ENCODE measurements at regions not wholly inside any gene's neighbourhood (a gene's known extent, or its start where the extent isn't known, plus 50 kb on each side); places are given as distances from the start of the nearest gene placed in this dataset.

DNA sequence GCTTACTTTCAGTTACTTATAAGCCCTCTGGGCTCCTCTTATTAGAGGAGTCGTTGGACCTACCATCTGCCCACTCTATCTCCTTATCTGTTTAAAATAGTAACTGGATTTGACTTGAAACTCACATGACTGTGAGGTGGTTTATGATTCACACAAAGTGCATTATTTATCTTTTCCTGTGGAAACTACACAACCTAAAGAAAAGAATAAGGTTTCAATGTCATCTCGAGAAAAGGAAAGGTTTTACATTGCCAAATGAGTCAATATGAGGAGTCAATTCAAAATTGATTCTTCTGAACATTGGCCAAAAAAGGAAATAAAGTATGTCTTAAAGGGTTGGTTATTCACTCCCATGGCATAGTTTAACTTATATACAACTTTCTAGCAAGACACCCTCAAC lies 225.0 kb upstream of the G2E3 start:
- no peak for DNase-seq
- H3K4me2 ChIP-seq (ENCODE audit: unreplicated experiment), result no peak overlapping the region
- in situ Hi-C loops (cut with MboI), result no loop called here
- H3K9ac ChIP-seq, result no peak overlapping the region
- H3K9me2 ChIP-seq (ENCODE audit: insufficient read depth), result no peaks in the 10 kb centered on the region
- no peaks in the 10 kb centered on the region for H3K79me2 ChIP-seq (ENCODE audit: insufficient read depth)
- no peak overlapping the region for H3K27ac ChIP-seq
- TF ChIP-seq EZH2 (IDR thresholded peaks at IDR 0.05; ENCODE audit: insufficient read depth, poor library complexity, severe bottlenecking) (no peak), EZH2phosphoT487 (IDR thresholded peaks at IDR 0.05; ENCODE audit: insufficient read depth, low read depth) (no peak)
- H2AFZ ChIP-seq, result no peak overlapping the region
- H3K4me1 ChIP-seq (ENCODE audit: insufficient read depth), result no peaks in the 10 kb centered on the region
- no peak overlapping the region for H3K4me3 ChIP-seq
- H3F3A ChIP-seq (ENCODE audit: insufficient read depth), result no peaks in the 10 kb centered on the region
- no peaks in the 10 kb centered on the region for H4K20me1 ChIP-seq (ENCODE audit: insufficient read depth)
- 34 to 51% methylated on average over 2 of the region's 2 CpGs for WGBS, 2 experiments (ENCODE audit: low coverage in 1 of 2, low lambda C conversion rate in 2 of 2, missing lambda C conversion rate in 2 of 2)
- peaks cover 4% of the 10 kb centered on the region; the same call in 1 of the 2 replicates for H3K27me3 ChIP-seq (replicated peaks; ENCODE audit: insufficient read depth)
- no peaks in the 10 kb centered on the region for H3K36me3 ChIP-seq (ENCODE audit: low read depth)
- no peaks in the 10 kb centered on the region for H3K9me3 ChIP-seq (ENCODE audit: low read depth)

DNA sequence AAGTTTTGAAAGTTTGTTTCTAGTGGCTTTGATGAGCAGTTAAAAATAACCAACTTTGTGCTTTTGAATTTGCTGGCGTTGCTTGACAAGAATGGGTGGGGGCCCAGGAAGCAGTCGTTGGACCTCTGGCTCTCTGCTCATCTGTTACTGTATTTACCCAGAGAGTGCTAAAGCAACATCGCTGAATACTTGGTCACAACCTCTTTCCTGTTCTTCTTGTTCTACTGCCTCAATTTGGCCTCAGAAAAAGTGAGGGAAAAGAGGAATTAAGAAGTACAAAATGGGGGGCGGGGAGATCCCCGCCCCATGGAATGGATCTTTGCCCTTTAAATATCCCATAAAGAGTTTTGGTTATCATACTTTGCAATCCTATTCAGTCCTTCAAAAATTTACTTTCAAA lies 221.5 kb upstream of the G2E3 start:
- Histone ChIP-seq H3K79me2 (ENCODE audit: insufficient read depth) (no peaks in the 10 kb centered on the region), H3K27ac (no peak overlapping the region), H3K27me3 (replicated peaks; ENCODE audit: insufficient read depth) (0 out of 2 replicates have a peak, but pooled peaks cover 4% of the 10 kb centered on the region), H3K9me3 (ENCODE audit: low read depth) (no peaks in the 10 kb centered on the region), H3K4me1 (ENCODE audit: insufficient read depth) (no peaks in the 10 kb centered on the region), H3K4me2 (ENCODE audit: unreplicated experiment) (no peak overlapping the region), H2AFZ (no peak overlapping the region), H3K36me3 (ENCODE audit: low read depth) (no peaks in the 10 kb centered on the region), H4K20me1 (ENCODE audit: insufficient read depth) (no peaks in the 10 kb centered on the region), H3K4me3 (no peak overlapping the region), H3K9ac (no peak overlapping the region), H3F3A (ENCODE audit: insufficient read depth) (no peaks in the 10 kb centered on the region), H3K9me2 (ENCODE audit: insufficient read depth) (no peaks in the 10 kb centered on the region)
- WGBS, 2 experiments (ENCODE audit: low coverage in 1 of 2, low lambda C conversion rate in 2 of 2, missing lambda C conversion rate in 2 of 2), result 23 to 31% methylated on average over 5 of the region's 5 CpGs
- TF ChIP-seq EZH2 (IDR thresholded peaks at IDR 0.05; ENCODE audit: insufficient read depth, poor library complexity, severe bottlenecking), result no peak
- TF ChIP-seq EZH2phosphoT487 (IDR thresholded peaks at IDR 0.05; ENCODE audit: insufficient read depth, low read depth), result no peak
- in situ Hi-C loops (cut with MboI), result no loop called here
- DNase-seq, result no peak

DNA sequence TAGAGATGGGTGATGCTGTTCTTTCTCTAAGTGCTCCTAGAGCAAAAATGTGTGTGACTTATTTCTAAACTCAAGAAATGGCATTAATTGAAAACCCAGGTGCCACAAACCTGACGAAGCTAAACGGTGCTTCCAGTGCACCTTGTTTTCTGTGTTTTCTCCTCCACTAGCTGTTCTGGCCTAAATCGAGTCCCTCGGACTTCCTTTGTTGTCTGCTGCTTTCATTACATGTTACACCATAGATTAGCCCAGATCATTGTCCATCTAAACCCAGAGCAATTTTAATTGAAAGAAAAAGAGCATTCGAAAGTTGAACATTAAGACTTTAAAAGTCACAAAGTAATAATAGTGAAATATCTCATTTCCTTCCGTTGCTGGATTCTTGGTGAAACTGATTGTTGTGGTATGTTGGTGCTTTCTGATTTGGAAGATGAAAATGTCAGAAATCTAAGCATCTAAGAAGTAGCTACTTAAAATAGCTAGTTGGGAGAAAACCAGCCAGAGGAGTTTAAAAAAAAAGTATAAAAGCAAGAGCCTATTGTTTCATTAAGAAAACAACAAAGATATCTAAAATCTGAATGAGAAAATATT lies 219.6 kb upstream of the G2E3 start:
- 42 to 54% methylated on average over 6 of the region's 6 CpGs for WGBS, 2 experiments (ENCODE audit: low coverage in 1 of 2, low lambda C conversion rate in 2 of 2, missing lambda C conversion rate in 2 of 2)
- H3K4me3 ChIP-seq, result no peak overlapping the region
- H3K9ac ChIP-seq, result no peak overlapping the region
- no peaks in the 10 kb centered on the region for H3K9me3 ChIP-seq (ENCODE audit: low read depth)
- H3F3A ChIP-seq (ENCODE audit: insufficient read depth), result no peaks in the 10 kb centered on the region
- H3K79me2 ChIP-seq (ENCODE audit: insufficient read depth), result no peaks in the 10 kb centered on the region
- no peaks in the 10 kb centered on the region for H3K4me1 ChIP-seq (ENCODE audit: insufficient read depth)
- H3K27me3 ChIP-seq (replicated peaks; ENCODE audit: insufficient read depth), result no peaks in the 10 kb centered on the region
- in situ Hi-C loops (cut with MboI), result no loop called here
- no peaks in the 10 kb centered on the region for H3K9me2 ChIP-seq (ENCODE audit: insufficient read depth)
- H2AFZ ChIP-seq, result no peak overlapping the region
- H3K27ac ChIP-seq, result no peak overlapping the region
- DNase-seq, result no peak
- TF ChIP-seq EZH2phosphoT487 (IDR thresholded peaks at IDR 0.05; ENCODE audit: insufficient read depth, low read depth) (no peak), EZH2 (IDR thresholded peaks at IDR 0.05; ENCODE audit: insufficient read depth, poor library complexity, severe bottlenecking) (no peak)
- no peaks in the 10 kb centered on the region for H4K20me1 ChIP-seq (ENCODE audit: insufficient read depth)
- no peak overlapping the region for H3K4me2 ChIP-seq (ENCODE audit: unreplicated experiment)
- H3K36me3 ChIP-seq (ENCODE audit: low read depth), result no peaks in the 10 kb centered on the region

DNA sequence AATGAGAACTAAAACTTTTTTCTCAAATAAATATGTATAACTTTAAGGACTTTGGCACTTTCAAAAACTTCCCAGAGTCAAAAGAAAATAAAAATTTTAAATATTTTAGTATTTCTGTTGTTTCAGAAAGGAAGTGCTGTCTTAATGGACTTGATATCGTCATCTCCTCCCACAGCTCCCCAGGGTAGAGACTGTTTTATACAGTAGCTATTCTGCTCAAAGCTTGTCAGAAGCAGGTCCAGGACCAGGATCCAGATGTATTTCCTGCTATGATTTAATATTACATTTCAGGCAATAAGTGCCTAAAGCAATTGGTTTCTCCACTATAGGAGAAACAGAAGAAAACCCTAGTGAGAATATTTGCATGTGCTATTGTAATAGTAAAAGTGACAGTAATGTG lies 218.5 kb upstream of the G2E3 start:
- Histone ChIP-seq H3K9ac (no peak overlapping the region), H3K4me2 (ENCODE audit: unreplicated experiment) (no peak overlapping the region), H3K9me2 (ENCODE audit: insufficient read depth) (no peaks in the 10 kb centered on the region), H3K27ac (no peak overlapping the region), H3K27me3 (replicated peaks; ENCODE audit: insufficient read depth) (no peaks in the 10 kb centered on the region), H3K36me3 (ENCODE audit: low read depth) (no peaks in the 10 kb centered on the region), H3F3A (ENCODE audit: insufficient read depth) (no peaks in the 10 kb centered on the region), H2AFZ (no peak overlapping the region), H3K79me2 (ENCODE audit: insufficient read depth) (no peaks in the 10 kb centered on the region), H3K4me3 (no peak overlapping the region), H4K20me1 (ENCODE audit: insufficient read depth) (no peaks in the 10 kb centered on the region), H3K4me1 (ENCODE audit: insufficient read depth) (no peaks in the 10 kb centered on the region), H3K9me3 (ENCODE audit: low read depth) (no peaks in the 10 kb centered on the region)
- DNase-seq, result no peak
- in situ Hi-C loops (cut with MboI), result no loop called here
- WGBS, 2 experiments (ENCODE audit: low coverage in 1 of 2, low lambda C conversion rate in 2 of 2, missing lambda C conversion rate in 2 of 2), result 41 to 46% methylated on average over 1 of the region's 1 CpG
- TF ChIP-seq EZH2phosphoT487 (IDR thresholded peaks at IDR 0.05; ENCODE audit: insufficient read depth, low read depth), result no peak
- no peak for TF ChIP-seq EZH2 (IDR thresholded peaks at IDR 0.05; ENCODE audit: insufficient read depth, poor library complexity, severe bottlenecking)

DNA sequence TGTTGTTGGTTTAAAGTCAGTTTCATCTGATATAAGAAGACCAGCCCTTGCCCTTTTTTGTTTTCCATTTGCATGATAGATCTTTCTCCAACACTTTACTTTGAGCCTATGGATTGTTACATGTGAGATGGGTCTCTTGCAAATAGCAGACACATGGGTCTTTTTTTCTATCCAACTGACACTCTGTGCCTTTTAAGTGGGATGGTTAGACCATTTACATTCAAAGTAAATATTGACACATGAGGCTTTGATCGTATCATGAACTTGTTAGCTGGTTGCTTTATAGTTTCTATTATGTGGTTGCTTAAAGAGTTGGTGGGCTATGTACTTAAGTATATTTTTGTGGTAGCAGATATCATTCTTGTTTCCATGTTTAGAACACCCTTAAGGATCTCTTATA lies 213.4 kb upstream of the G2E3 start:
- Histone ChIP-seq H3K4me1 (ENCODE audit: insufficient read depth) (no peaks in the 10 kb centered on the region), H3K9me3 (ENCODE audit: low read depth) (no peaks in the 10 kb centered on the region), H4K20me1 (ENCODE audit: insufficient read depth) (no peaks in the 10 kb centered on the region), H2AFZ (no peak overlapping the region), H3K27ac (no peak overlapping the region), H3K9me2 (ENCODE audit: insufficient read depth) (no peaks in the 10 kb centered on the region), H3K4me2 (ENCODE audit: unreplicated experiment) (no peak overlapping the region), H3F3A (ENCODE audit: insufficient read depth) (no peaks in the 10 kb centered on the region), H3K27me3 (replicated peaks; ENCODE audit: insufficient read depth) (0 out of 2 replicates have a peak, but pooled peaks cover 10% of the 10 kb centered on the region), H3K4me3 (no peak overlapping the region), H3K9ac (no peak overlapping the region), H3K79me2 (ENCODE audit: insufficient read depth) (no peaks in the 10 kb centered on the region), H3K36me3 (ENCODE audit: low read depth) (no peaks in the 10 kb centered on the region)
- 21 to 34% methylated on average over 1 of the region's 1 CpG for WGBS, 2 experiments (ENCODE audit: low coverage in 1 of 2, low lambda C conversion rate in 2 of 2, missing lambda C conversion rate in 2 of 2)
- no peak for TF ChIP-seq EZH2phosphoT487 (IDR thresholded peaks at IDR 0.05; ENCODE audit: insufficient read depth, low read depth)
- TF ChIP-seq EZH2 (IDR thresholded peaks at IDR 0.05; ENCODE audit: insufficient read depth, poor library complexity, severe bottlenecking), result no peak
- no peak for DNase-seq
- in situ Hi-C loops (cut with MboI), result no loop called here

Measured in GM23248 (cell line).